Motor neuron (in vitro differentiated cells): ENCODE measurements at regions not wholly inside any gene's neighbourhood (a gene's known extent, or its start where the extent isn't known, plus 50 kb on each side); places are given as distances from the start of the nearest gene placed in this dataset.

Experiments
- ATAC-seq, 8 experiments: fragments of 200-7000 bp; cut with Tn5 transposase; replicated peaks in 6 of 8; 2 replicates each; pipeline ENCODE4 v1.8.0; 2021; ENCODE audit warnings: mild to moderate bottlenecking in 8 of 8, moderate library complexity in 8 of 8
- H3K27ac ChIP-seq, 2 donors: fragments of 250-450 bp; sonication (Bioruptor Pico); 2 replicates each; pipeline ENCODE4 v1.9.0; 2021; ENCODE audit warnings: antibody characterized with exemption in 2 of 2, mild to moderate bottlenecking in 2 of 2, moderate library complexity in 1 of 2
- H3K4me1 ChIP-seq, 2 donors: fragments of 250-450 bp; sonication (Bioruptor Pico); replicated peaks in 1 of 2; 2 replicates each; pipeline ENCODE4 v1.6.1; 2021; ENCODE audit warnings: antibody characterized with exemption in 2 of 2, mild to moderate bottlenecking in 2 of 2, moderate library complexity in 1 of 2
- H3K4me3 ChIP-seq, 5 donors: fragments of 250-450 bp; sonication (Bioruptor Pico); 2 replicates each; pipeline ENCODE4 v1.9.0; 2021; ENCODE audit warnings: antibody characterized with exemption in 5 of 5, mild to moderate bottlenecking in 5 of 5, moderate library complexity in 4 of 5
- WGBS, 10 experiments: fragments of 450-650 bp; shearing (Covaris generic); methylation state at CpG; one replicate each; pipeline ENCODE4 v1.0.0; 2022; 5-methylcytosine and 5-hydroxymethylcytosine counted together
- in situ Hi-C, 9 experiments: fragments of 400-800 bp; cut with MboI; loops; one replicate each; pipeline ENCODE4 v1.15.0; 2021; ENCODE audit warnings: low sequenced_read_pairs in 9 of 9, low pct_unique_long_range_greater_than_20kb in 2 of 9; ENCODE audit not compliant: unreplicated experiment in 9 of 9

- in situ Hi-C loops: loop anchor here in 1 of 9 experiments (25.0 kb wide), 1 partner anchor 101 kb away; no protein-coding TSS in a partner anchor
- peak in 3 of 8 experiments; percentile 27 to 30 (median 30) for ATAC-seq
- WGBS, 10 experiments: 33 to 92% (median 65%) methylated on average over 2 to 6 of the region's 6 CpGs; no CpG with 5 or more reads in 2 of the 10 experiments
- Histone ChIP-seq H3K27ac (no peak overlapping the region), H3K4me1 (peaks cover 28 to 32% of the 10 kb centered on the region in 2 donors), H3K4me3 (no peak overlapping the region)
These were observed 75.8 kb downstream of the RHOU start for GRCh38 chr1:228810878-228811711.

- Histone ChIP-seq H3K27ac (no peak overlapping the region), H3K4me1 (peaks cover 28 to 32% of the 10 kb centered on the region in 2 donors), H3K4me3 (no peak overlapping the region)
- in situ Hi-C loops: loop anchor here in 1 of 9 experiments (25.0 kb wide), 1 partner anchor 100 kb away; no protein-coding TSS in a partner anchor
- ATAC-seq: peak in 2 of 8 experiments; percentile 40 to 42
- WGBS, 10 experiments: 80 to 100% (median 84%) methylated on average over 1 to 10 of the region's 11 CpGs; no CpG with 5 or more reads in 3 of the 10 experiments
These were observed 76.5 kb downstream of the RHOU start for GRCh38 chr1:228811712-228812305.

GRCh38 chr1:228812961-228813360 lies 77.7 kb downstream of the RHOU start:
- peaks cover 28 to 32% of the 10 kb centered on the region in 2 donors for H3K4me1 ChIP-seq
- no peak overlapping the region for H3K27ac ChIP-seq
- no peak for ATAC-seq
- H3K4me3 ChIP-seq: no peak overlapping the region
- in situ Hi-C loops: loop anchor here in 1 of 9 experiments (25.0 kb wide), 1 partner anchor 99 kb away; no protein-coding TSS in a partner anchor

- Histone ChIP-seq H3K4me1 (peaks cover 28 to 32% of the 10 kb centered on the region in 2 donors), H3K27ac (no peak overlapping the region), H3K4me3 (no peak overlapping the region)
- no peak for ATAC-seq
- in situ Hi-C loops: loop anchor here in 1 of 9 experiments (25.0 kb wide), 1 partner anchor 98 kb away; no protein-coding TSS in a partner anchor
- 7 to 100% (median 17%) methylated on average over 1 to 4 of the region's 4 CpGs; no CpG with 5 or more reads in 3 of the 10 experiments for WGBS, 10 experiments
These were observed 78.9 kb downstream of the RHOU start for GRCh38 chr1:228814176-228814575.

GRCh38 chr1:228818296-228818695 lies 83.0 kb downstream of the RHOU start:
- Histone ChIP-seq H3K4me1 (peaks cover 0 to 5% of the 10 kb centered on the region in 2 donors), H3K27ac (no peak overlapping the region), H3K4me3 (no peak overlapping the region)
- in situ Hi-C loops: loop anchor here in 1 of 9 experiments (25.0 kb wide), 1 partner anchor 94 kb away; no protein-coding TSS in a partner anchor
- 90 to 93% methylated on average over 2 to 3 of the region's 7 CpGs; no CpG with 5 or more reads in 8 of the 10 experiments for WGBS, 10 experiments
- no peak for ATAC-seq

- Histone ChIP-seq H3K4me1 (peaks cover 0 to 3% of the 10 kb centered on the region in 2 donors), H3K4me3 (no peak overlapping the region), H3K27ac (no peak overlapping the region)
- in situ Hi-C loops: loop anchor here in 1 of 9 experiments (25.0 kb wide), 1 partner anchor 93 kb away; no protein-coding TSS in a partner anchor
- ATAC-seq: no peak
- 0 to 100% (median 74%) methylated on average over 1 to 6 of the region's 6 CpGs; no CpG with 5 or more reads in 1 of the 10 experiments for WGBS, 10 experiments
These were observed 83.8 kb downstream of the RHOU start for GRCh38 chr1:228818928-228819630.

GRCh38 chr1:228821252-228821651 lies 86.0 kb downstream of the RHOU start:
- H3K4me3 ChIP-seq: no peak overlapping the region
- no peak overlapping the region for H3K27ac ChIP-seq
- WGBS, 10 experiments: 13 to 92% (median 54%) methylated on average over 1 to 2 of the region's 2 CpGs; no CpG with 5 or more reads in 2 of the 10 experiments
- H3K4me1 ChIP-seq: peaks cover 0 to 3% of the 10 kb centered on the region in 2 donors
- no peak for ATAC-seq
- in situ Hi-C loops: loop anchor here in 1 of 9 experiments (25.0 kb wide), 1 partner anchor 91 kb away; no protein-coding TSS in a partner anchor

GRCh38 chr1:228823200-228823599 lies 87.9 kb downstream of the RHOU start:
- peak in 2 of 8 experiments; percentile 33 to 54 for ATAC-seq
- in situ Hi-C loops: loop anchor here in 1 of 9 experiments (25.0 kb wide), 1 partner anchor 89 kb away; no protein-coding TSS in a partner anchor
- 0 to 100% (median 80%) methylated on average over 1 to 3 of the region's 3 CpGs; no CpG with 5 or more reads in 2 of the 10 experiments for WGBS, 10 experiments
- H3K4me3 ChIP-seq: no peak overlapping the region
- peaks cover 0 to 12% of the 10 kb centered on the region in 2 donors for H3K4me1 ChIP-seq
- H3K27ac ChIP-seq: no peak overlapping the region

GRCh38 chr1:228824366-228824765 lies 89.1 kb downstream of the RHOU start:
- peaks cover 0 to 12% of the 10 kb centered on the region in 2 donors for H3K4me1 ChIP-seq
- ATAC-seq: no peak
- H3K4me3 ChIP-seq: no peak overlapping the region
- no peak overlapping the region for H3K27ac ChIP-seq
- in situ Hi-C loops: loop anchor here in 1 of 9 experiments (25.0 kb wide), 1 partner anchor 88 kb away; no protein-coding TSS in a partner anchor
- WGBS, 10 experiments: 63 to 100% (median 87%) methylated on average over 1 to 7 of the region's 7 CpGs

GRCh38 chr1:228825041-228825440 lies 89.8 kb downstream of the RHOU start:
- Histone ChIP-seq H3K4me1 (peaks cover 0 to 12% of the 10 kb centered on the region in 2 donors), H3K27ac (no peak overlapping the region), H3K4me3 (no peak overlapping the region)
- no peak for ATAC-seq
- in situ Hi-C loops: no loop called here

GRCh38 chr1:228825840-228826484 lies 90.7 kb downstream of the RHOU start:
- WGBS, 10 experiments: 40 to 89% (median 54%) methylated on average over 2 to 5 of the region's 5 CpGs; no CpG with 5 or more reads in 1 of the 10 experiments
- Histone ChIP-seq H3K4me3 (no peak overlapping the region), H3K4me1 (peaks cover 0 to 12% of the 10 kb centered on the region in 2 donors), H3K27ac (no peak overlapping the region)
- no peak for ATAC-seq
- in situ Hi-C loops: no loop called here

- in situ Hi-C loops: no loop called here
- peak in 3 of 8 experiments; percentile 88 to 98 (median 91) for ATAC-seq
- Histone ChIP-seq H3K27ac (no peak overlapping the region), H3K4me1 (peaks cover 0 to 12% of the 10 kb centered on the region in 2 donors), H3K4me3 (no peak overlapping the region)
- WGBS, 10 experiments: 0 to 80% (median 51%) methylated on average over 1 to 3 of the region's 3 CpGs
These were observed 91.7 kb downstream of the RHOU start for GRCh38 chr1:228827019-228827418.
